CD8-positive, alpha-beta memory T cell (primary cell): ENCODE measurements at regions not wholly inside any gene's neighbourhood (a gene's known extent, or its start where the extent isn't known, plus 50 kb on each side); places are given as distances from the start of the nearest gene placed in this dataset.
"Not testable (repeated sequence)": the region's sequence is repeated elsewhere in the genome, so short reads cannot be mapped to it uniquely, and the experiment has no call there.

ENCODE experiments used
- CTCF ChIA-PET: fragments of 350-600 bp; sonication (Branson Sonifier 250); formaldehyde crosslinking; loops from one replicate; lab custom pipeline; 2021; ENCODE audit warnings: antibody characterized with exemption; lab: Charles Lee
- POLR2A ChIA-PET: fragments of 350-600 bp; sonication (Branson Sonifier 250); formaldehyde crosslinking; loops from one replicate; lab custom pipeline; 2021; ENCODE audit warnings: antibody characterized with exemption; lab: Charles Lee
- DNase-seq, 5 donors: peaks; one replicate each; pipeline versions ENCODE4 v3.0.0 to v3.0.0-alpha.2; 2020 to 2022; ENCODE audit warnings: mixed read lengths in 1 of 5
- H3K27ac ChIP-seq: one replicate; pipeline ENCODE4 v1.7.0; 2013; ENCODE audit warnings: low read depth, mild to moderate bottlenecking, low read length, moderate library complexity
- H3K27me3 ChIP-seq: 2 replicates; pipeline ENCODE4 v1.7.0; 2013; ENCODE audit warnings: low read length, mild to moderate bottlenecking; ENCODE audit not compliant: insufficient read depth, poor library complexity, severe bottlenecking
- H3K36me3 ChIP-seq: 2 replicates; pipeline ENCODE4 v1.7.0; 2013; ENCODE audit warnings: mild to moderate bottlenecking, low read length, moderate library complexity; ENCODE audit not compliant: insufficient read depth
- H3K4me1 ChIP-seq: 2 replicates; pipeline ENCODE4 v1.7.0; 2013; ENCODE audit warnings: mild to moderate bottlenecking, low read length, moderate library complexity; ENCODE audit not compliant: insufficient read depth
- H3K4me3 ChIP-seq: 2 replicates; pipeline ENCODE4 v1.7.0; 2013; ENCODE audit warnings: mild to moderate bottlenecking, low read length
- H3K9me3 ChIP-seq: 2 replicates; pipeline ENCODE4 v1.7.0; 2013; ENCODE audit warnings: mild to moderate bottlenecking, low read length
- H3K27ac Mint-ChIP-seq, 8 donors: one replicate each; pipeline ENCODE4 v1.8.0; 2020 to 2021; ENCODE audit warnings: mixed read lengths in 8 of 8, mild to moderate bottlenecking in 6 of 8, inconsistent platforms in 3 of 8, moderate library complexity in 3 of 8
- H3K27me3 Mint-ChIP-seq, 2 donors: one replicate each; pipeline ENCODE4 v1.8.0; 2020 to 2021; ENCODE audit warnings: mixed read lengths in 2 of 2, mild to moderate bottlenecking in 1 of 2, moderate library complexity in 1 of 2
- H3K36me3 Mint-ChIP-seq, 3 donors: one replicate each; pipeline ENCODE4 v1.8.0; 2020 to 2021; ENCODE audit warnings: mixed read lengths in 3 of 3, inconsistent platforms in 1 of 3, mild to moderate bottlenecking in 1 of 3
- H3K4me1 Mint-ChIP-seq, 3 donors: one replicate each; pipeline ENCODE4 v1.8.0; 2020 to 2021; ENCODE audit warnings: mixed read lengths in 3 of 3, inconsistent platforms in 1 of 3, mild to moderate bottlenecking in 1 of 3
- H3K4me3 Mint-ChIP-seq, 7 donors: one replicate each; pipeline ENCODE4 v1.8.0; 2020 to 2021; ENCODE audit warnings: mixed read lengths in 7 of 7, mild to moderate bottlenecking in 6 of 7, moderate library complexity in 4 of 7, inconsistent platforms in 2 of 7
- H3K9me3 Mint-ChIP-seq, 5 donors: one replicate each; pipeline ENCODE4 v1.8.0; 2020 to 2022; ENCODE audit warnings: mixed read lengths in 5 of 5, mild to moderate bottlenecking in 3 of 5, moderate library complexity in 2 of 5, inconsistent platforms in 1 of 5

- H3K4me3 ChIP-seq, result no peak overlapping the region
- peaks cover 6 to 9% (median 8%) of the 10 kb centered on the region in 5 donors for H3K9me3 Mint-ChIP-seq
- ChIA-PET CTCF (no interaction called here), POLR2A (no interaction called here)
- no peaks in the 10 kb centered on the region for H3K9me3 ChIP-seq
- H3K4me3 Mint-ChIP-seq, result no peak overlapping the region
- no peaks in the 10 kb centered on the region for H3K4me1 ChIP-seq
- no peaks in the 10 kb centered on the region for H3K36me3 ChIP-seq
- H3K36me3 Mint-ChIP-seq, result no peaks in the 10 kb centered on the region
- no peaks in the 10 kb centered on the region for H3K4me1 Mint-ChIP-seq
- DNase-seq, result no peak
- no peaks in the 10 kb centered on the region for H3K27me3 Mint-ChIP-seq
- H3K27ac ChIP-seq, result no peak overlapping the region
- no peak overlapping the region for H3K27ac Mint-ChIP-seq
- no peaks in the 10 kb centered on the region for H3K27me3 ChIP-seq
Observed at GRCh38 chr5:84885485-84886258, 501.0 kb upstream of the EDIL3 start.

GRCh38 chr5:84881737-84882136 lies 497.1 kb upstream of the EDIL3 start:
- Histone ChIP-seq H3K4me3 (no peak overlapping the region), H3K4me1 (no peaks in the 10 kb centered on the region), H3K36me3 (no peaks in the 10 kb centered on the region), H3K27ac (no peak overlapping the region), H3K9me3 (no peaks in the 10 kb centered on the region), H3K27me3 (no peaks in the 10 kb centered on the region)
- no peak overlapping the region for H3K27ac Mint-ChIP-seq
- H3K4me3 Mint-ChIP-seq, result no peak overlapping the region
- POLR2A ChIA-PET, result no interaction called here
- H3K27me3 Mint-ChIP-seq, result no peaks in the 10 kb centered on the region
- CTCF ChIA-PET, result no interaction called here
- H3K4me1 Mint-ChIP-seq, result no peaks in the 10 kb centered on the region
- DNase-seq, result no peak
- H3K36me3 Mint-ChIP-seq, result no peaks in the 10 kb centered on the region
- H3K9me3 Mint-ChIP-seq, result peaks cover 0 to 14% (median 0%) of the 10 kb centered on the region in 5 donors

- Mint-ChIP-seq H3K4me1 (no peaks in the 10 kb centered on the region), H3K36me3 (no peaks in the 10 kb centered on the region), H3K27me3 (no peaks in the 10 kb centered on the region), H3K27ac (no peak overlapping the region), H3K9me3 (peaks cover 0 to 26% (median 4%) of the 10 kb centered on the region in 5 donors), H3K4me3 (no peak overlapping the region)
- POLR2A ChIA-PET, result no interaction called here
- H3K4me3 ChIP-seq, result no peak overlapping the region
- CTCF ChIA-PET, result no interaction called here
- no peak overlapping the region for H3K27ac ChIP-seq
- H3K9me3 ChIP-seq, result no peaks in the 10 kb centered on the region
- no peak for DNase-seq
- no peaks in the 10 kb centered on the region for H3K36me3 ChIP-seq
- no peaks in the 10 kb centered on the region for H3K27me3 ChIP-seq
- H3K4me1 ChIP-seq, result no peaks in the 10 kb centered on the region
Observed at GRCh38 chr5:84874196-84874595, 489.5 kb upstream of the EDIL3 start.

- H3K4me1 Mint-ChIP-seq, result no peaks in the 10 kb centered on the region
- Histone ChIP-seq H3K4me1 (no peaks in the 10 kb centered on the region), H3K36me3 (no peaks in the 10 kb centered on the region), H3K9me3 (no peaks in the 10 kb centered on the region), H3K4me3 (no peak overlapping the region), H3K27me3 (no peaks in the 10 kb centered on the region), H3K27ac (no peak overlapping the region)
- H3K9me3 Mint-ChIP-seq, result peaks cover 0 to 23% (median 5%) of the 10 kb centered on the region in 5 donors
- no peak overlapping the region for H3K27ac Mint-ChIP-seq
- H3K4me3 Mint-ChIP-seq, result no peak overlapping the region
- no peak for DNase-seq
- no peaks in the 10 kb centered on the region for H3K27me3 Mint-ChIP-seq
- POLR2A ChIA-PET, result no interaction called here
- H3K36me3 Mint-ChIP-seq, result no peaks in the 10 kb centered on the region
- CTCF ChIA-PET, result no interaction called here
Observed at GRCh38 chr5:84872768-84873167, 488.1 kb upstream of the EDIL3 start.

GRCh38 chr5:84870369-84870768 lies 485.7 kb upstream of the EDIL3 start:
- Histone ChIP-seq H3K4me1 (no peaks in the 10 kb centered on the region), H3K4me3 (no peak overlapping the region), H3K9me3 (no peaks in the 10 kb centered on the region), H3K36me3 (no peaks in the 10 kb centered on the region), H3K27me3 (no peaks in the 10 kb centered on the region), H3K27ac (no peak overlapping the region)
- no peak overlapping the region for H3K4me3 Mint-ChIP-seq
- CTCF ChIA-PET, result no interaction called here
- no peaks in the 10 kb centered on the region for H3K4me1 Mint-ChIP-seq
- POLR2A ChIA-PET, result no interaction called here
- H3K27me3 Mint-ChIP-seq, result no peaks in the 10 kb centered on the region
- H3K9me3 Mint-ChIP-seq, result peaks cover 0 to 22% (median 5%) of the 10 kb centered on the region in 5 donors
- no peak for DNase-seq
- H3K36me3 Mint-ChIP-seq, result no peaks in the 10 kb centered on the region
- no peak overlapping the region for H3K27ac Mint-ChIP-seq

GRCh38 chr5:84869675-84870074 lies 485.0 kb upstream of the EDIL3 start:
- no peak overlapping the region for H3K4me3 ChIP-seq
- no peaks in the 10 kb centered on the region for H3K27me3 Mint-ChIP-seq
- POLR2A ChIA-PET, result no interaction called here
- CTCF ChIA-PET, result no interaction called here
- no peak overlapping the region for H3K27ac ChIP-seq
- no peaks in the 10 kb centered on the region for H3K9me3 ChIP-seq
- H3K4me3 Mint-ChIP-seq, result no peak overlapping the region
- no peaks in the 10 kb centered on the region for H3K36me3 Mint-ChIP-seq
- H3K36me3 ChIP-seq, result no peaks in the 10 kb centered on the region
- no peaks in the 10 kb centered on the region for H3K4me1 ChIP-seq
- H3K4me1 Mint-ChIP-seq, result no peaks in the 10 kb centered on the region
- H3K27me3 ChIP-seq, result no peaks in the 10 kb centered on the region
- no peak overlapping the region for H3K27ac Mint-ChIP-seq
- peaks cover under 1 to 22% (median 9%) of the 10 kb centered on the region in 5 donors for H3K9me3 Mint-ChIP-seq
- DNase-seq, result no peak

- H3K27me3 ChIP-seq, H3K27ac Mint-ChIP-seq, H3K36me3 Mint-ChIP-seq, H3K27ac ChIP-seq, H3K9me3 ChIP-seq, H3K27me3 Mint-ChIP-seq, H3K36me3 ChIP-seq, H3K4me1 ChIP-seq, CTCF ChIA-PET, DNase-seq, H3K4me3 ChIP-seq, POLR2A ChIA-PET, H3K4me3 Mint-ChIP-seq, H3K4me1 Mint-ChIP-seq: not testable (repeated sequence)
- H3K9me3 Mint-ChIP-seq, result peaks cover 4 to 31% (median 16%) of the 10 kb centered on the region in 5 donors
Observed at GRCh38 chr5:84863936-84864335, 479.3 kb upstream of the EDIL3 start.

- no peak overlapping the region for H3K4me3 Mint-ChIP-seq
- no peaks in the 10 kb centered on the region for H3K36me3 Mint-ChIP-seq
- POLR2A ChIA-PET, result no interaction called here
Observed at GRCh38 chr5:84863020-84863419, 478.3 kb upstream of the EDIL3 start.

More at GRCh38 chr5:84863020-84863419, 478.3 kb upstream of the EDIL3 start:
- H3K27me3 ChIP-seq, result no peaks in the 10 kb centered on the region
- peaks cover 4 to 33% (median 15%) of the 10 kb centered on the region in 5 donors for H3K9me3 Mint-ChIP-seq
- no peaks in the 10 kb centered on the region for H3K4me1 Mint-ChIP-seq
- DNase-seq, result no peak
- H3K27me3 Mint-ChIP-seq, result no peaks in the 10 kb centered on the region
- H3K27ac ChIP-seq, result no peak overlapping the region
- H3K4me1 ChIP-seq, result no peaks in the 10 kb centered on the region
- H3K36me3 ChIP-seq, result no peaks in the 10 kb centered on the region
- no peaks in the 10 kb centered on the region for H3K9me3 ChIP-seq
- H3K27ac Mint-ChIP-seq, result no peak overlapping the region
- CTCF ChIA-PET, result no interaction called here
- H3K4me3 ChIP-seq, result no peak overlapping the region
